Thyroid gland (tissue), 4 donors: ENCODE measurements at regions not wholly inside any gene's neighbourhood (a gene's known extent, or its start where the extent isn't known, plus 50 kb on each side); places are given as distances from the start of the nearest gene placed in this dataset.

Source experiments
- POLR2A ChIP-seq, 2 donors: fragments of 450-650 bp; IDR thresholded peaks; one replicate each; pipeline ENCODE4 v1.6.1; 2017; ENCODE audit warnings: antibody characterized with exemption in 2 of 2, mild to moderate bottlenecking in 2 of 2, moderate library complexity in 1 of 2
- TF ChIP-seq, protein P1 (sequence below), 6 experiments: fragments of 200-600 bp in 3 of 6; fragments of 450-650 bp in 3 of 6; sonication (generic) in 3 of 6; IDR thresholded peaks; one replicate each; pipeline ENCODE4 v1.5.1; 2016 to 2019; ENCODE audit warnings: antibody characterized with exemption in 6 of 6, mild to moderate bottlenecking in 2 of 6, inconsistent platforms in 1 of 6, moderate library complexity in 1 of 6

DNA sequence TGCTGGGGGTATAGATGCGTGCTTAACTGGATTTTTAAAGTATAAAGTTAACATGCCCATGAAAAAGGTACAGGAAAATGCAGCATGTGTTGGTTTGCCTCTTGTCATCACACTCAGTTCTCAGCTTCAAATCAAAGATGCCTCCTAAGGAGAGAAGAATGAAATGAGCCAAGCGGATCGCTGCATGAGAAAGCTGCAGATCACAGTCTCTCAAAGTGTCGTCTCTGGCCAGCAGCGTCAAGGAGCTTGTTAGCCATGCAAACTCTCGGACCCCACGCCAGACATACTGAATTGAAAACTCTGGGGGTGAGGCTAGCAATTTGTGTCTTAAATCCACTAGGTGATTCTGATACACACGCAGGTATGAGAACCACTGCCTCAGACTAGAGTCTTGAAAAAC lies 297.2 kb downstream of the AJAP1 start:
- no peak for TF ChIP-seq POLR2A (IDR thresholded peaks at IDR 0.05)
- TF ChIP-seq, protein P1, sequence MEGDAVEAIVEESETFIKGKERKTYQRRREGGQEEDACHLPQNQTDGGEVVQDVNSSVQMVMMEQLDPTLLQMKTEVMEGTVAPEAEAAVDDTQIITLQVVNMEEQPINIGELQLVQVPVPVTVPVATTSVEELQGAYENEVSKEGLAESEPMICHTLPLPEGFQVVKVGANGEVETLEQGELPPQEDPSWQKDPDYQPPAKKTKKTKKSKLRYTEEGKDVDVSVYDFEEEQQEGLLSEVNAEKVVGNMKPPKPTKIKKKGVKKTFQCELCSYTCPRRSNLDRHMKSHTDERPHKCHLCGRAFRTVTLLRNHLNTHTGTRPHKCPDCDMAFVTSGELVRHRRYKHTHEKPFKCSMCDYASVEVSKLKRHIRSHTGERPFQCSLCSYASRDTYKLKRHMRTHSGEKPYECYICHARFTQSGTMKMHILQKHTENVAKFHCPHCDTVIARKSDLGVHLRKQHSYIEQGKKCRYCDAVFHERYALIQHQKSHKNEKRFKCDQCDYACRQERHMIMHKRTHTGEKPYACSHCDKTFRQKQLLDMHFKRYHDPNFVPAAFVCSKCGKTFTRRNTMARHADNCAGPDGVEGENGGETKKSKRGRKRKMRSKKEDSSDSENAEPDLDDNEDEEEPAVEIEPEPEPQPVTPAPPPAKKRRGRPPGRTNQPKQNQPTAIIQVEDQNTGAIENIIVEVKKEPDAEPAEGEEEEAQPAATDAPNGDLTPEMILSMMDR (IDR thresholded peaks at IDR 0.05): no peak
